ENCODE measurements at regions not wholly inside any gene's neighbourhood (a gene's known extent, or its start where the extent isn't known, plus 50 kb on each side); places are given as distances from the start of the nearest gene placed in this dataset.

- H3K27me3 ChIP-seq (ENCODE audit: control insufficient read depth in 2 of 2, insufficient read depth in 2 of 2, low read length in 2 of 2): no peaks in the 10 kb centered on the region
- H3K9me3 ChIP-seq (ENCODE audit: control insufficient read depth in 2 of 2, low read length in 2 of 2): no peaks in the 10 kb centered on the region
- H3K36me3 ChIP-seq (ENCODE audit: control insufficient read depth in 2 of 2, insufficient read depth in 2 of 2, low read length in 2 of 2): no peaks in the 10 kb centered on the region
- no peak overlapping the region for H3K9ac ChIP-seq (ENCODE audit: low read depth in 1 of 2, low read length in 2 of 2)
- H3K27ac ChIP-seq (ENCODE audit: low read depth in 2 of 2, low read length in 2 of 2): no peak overlapping the region
- H3K4me3 ChIP-seq (ENCODE audit: low read length in 2 of 2): no peak overlapping the region
- no peaks in the 10 kb centered on the region for H3K4me1 ChIP-seq (ENCODE audit: control insufficient read depth in 2 of 2, insufficient read depth in 2 of 2, low read length in 2 of 2)
Measured at GRCh38 chr4:116500225-116500624, 585.2 kb downstream of the TRAM1L1 start.

DNA sequence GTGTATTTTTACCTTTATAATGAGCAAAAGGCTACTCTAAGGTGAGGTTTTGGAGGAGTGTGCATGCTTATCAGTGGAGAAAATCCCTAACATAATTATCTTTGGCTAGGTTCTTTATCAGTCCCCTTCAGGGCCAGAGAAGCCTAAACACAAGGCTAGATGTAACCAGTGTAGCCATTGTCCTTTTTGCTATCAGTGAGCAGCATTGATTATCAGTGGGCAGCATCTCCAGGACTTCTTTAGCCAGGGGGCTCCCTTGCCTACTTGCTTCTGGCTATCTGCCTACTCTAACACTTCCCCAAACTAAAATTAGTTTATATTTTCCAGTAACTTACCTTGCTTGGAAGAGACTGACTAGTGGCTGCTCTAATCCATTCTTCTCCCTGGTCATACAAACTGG, 595.6 kb downstream of the TRAM1L1 start:
- Histone ChIP-seq H3K27ac (ENCODE audit: low read depth in 2 of 2, low read length in 2 of 2) (no peak overlapping the region), H3K4me1 (ENCODE audit: control insufficient read depth in 2 of 2, insufficient read depth in 2 of 2, low read length in 2 of 2) (no peaks in the 10 kb centered on the region), H3K9ac (ENCODE audit: low read depth in 1 of 2, low read length in 2 of 2) (no peak overlapping the region), H3K4me3 (ENCODE audit: low read length in 2 of 2) (no peak overlapping the region), H3K36me3 (ENCODE audit: control insufficient read depth in 2 of 2, insufficient read depth in 2 of 2, low read length in 2 of 2) (no peaks in the 10 kb centered on the region), H3K9me3 (ENCODE audit: control insufficient read depth in 2 of 2, low read length in 2 of 2) (no peaks in the 10 kb centered on the region), H3K27me3 (ENCODE audit: control insufficient read depth in 2 of 2, insufficient read depth in 2 of 2, low read length in 2 of 2) (no peaks in the 10 kb centered on the region)

DNA sequence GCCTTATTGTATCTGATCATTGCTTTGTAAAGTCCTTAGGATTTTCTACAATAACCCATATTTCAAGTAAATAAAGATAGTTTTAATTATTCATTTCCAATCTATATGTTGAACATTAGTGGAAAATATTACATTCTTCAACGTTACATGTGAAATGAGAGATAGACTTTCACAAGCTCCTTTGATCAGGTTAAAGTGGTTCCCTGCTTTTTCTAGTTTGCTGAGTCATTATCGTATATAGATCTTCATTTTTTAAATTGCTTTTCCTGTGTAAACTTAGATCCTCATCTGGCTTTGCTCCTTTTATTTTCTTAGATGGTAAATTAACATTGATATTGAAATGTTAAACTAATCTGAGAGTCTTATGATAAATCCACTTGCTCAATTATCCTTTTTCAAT, 599.0 kb downstream of the TRAM1L1 start:
- H3K4me1 ChIP-seq (ENCODE audit: control insufficient read depth in 2 of 2, insufficient read depth in 2 of 2, low read length in 2 of 2): no peaks in the 10 kb centered on the region
- no peak overlapping the region for H3K27ac ChIP-seq (ENCODE audit: low read depth in 2 of 2, low read length in 2 of 2)
- no peaks in the 10 kb centered on the region for H3K36me3 ChIP-seq (ENCODE audit: control insufficient read depth in 2 of 2, insufficient read depth in 2 of 2, low read length in 2 of 2)
- no peak overlapping the region for H3K4me3 ChIP-seq (ENCODE audit: low read length in 2 of 2)
- H3K27me3 ChIP-seq (ENCODE audit: control insufficient read depth in 2 of 2, insufficient read depth in 2 of 2, low read length in 2 of 2): no peaks in the 10 kb centered on the region
- H3K9ac ChIP-seq (ENCODE audit: low read depth in 1 of 2, low read length in 2 of 2): no peak overlapping the region
- H3K9me3 ChIP-seq (ENCODE audit: control insufficient read depth in 2 of 2, low read length in 2 of 2): no peaks in the 10 kb centered on the region

DNA sequence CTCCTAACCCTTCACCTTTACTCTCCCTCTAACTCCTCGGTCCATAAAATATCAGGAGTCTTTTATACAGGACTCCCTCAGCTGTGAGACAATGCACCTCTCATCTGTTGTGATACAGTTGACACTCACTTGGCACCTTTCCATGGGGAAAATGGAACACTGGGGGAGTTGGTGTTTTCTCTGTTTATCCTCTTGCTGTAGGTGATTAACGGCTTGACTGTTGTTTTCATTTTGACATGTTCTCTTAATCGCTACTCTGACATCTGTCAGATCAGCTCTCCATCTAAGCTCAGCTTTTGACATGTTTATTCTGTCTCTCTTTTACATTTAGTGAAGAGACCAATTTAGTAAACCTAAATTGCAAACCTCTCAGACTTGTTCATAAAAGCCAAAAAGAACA, 604.8 kb downstream of the TRAM1L1 start:
- Histone ChIP-seq H3K9me3 (ENCODE audit: control insufficient read depth in 2 of 2, low read length in 2 of 2) (peaks cover 0 to 1% of the 10 kb centered on the region in 2 donors), H3K36me3 (ENCODE audit: control insufficient read depth in 2 of 2, insufficient read depth in 2 of 2, low read length in 2 of 2) (no peaks in the 10 kb centered on the region), H3K27ac (ENCODE audit: low read depth in 2 of 2, low read length in 2 of 2) (no peak overlapping the region), H3K27me3 (ENCODE audit: control insufficient read depth in 2 of 2, insufficient read depth in 2 of 2, low read length in 2 of 2) (no peaks in the 10 kb centered on the region), H3K9ac (ENCODE audit: low read depth in 1 of 2, low read length in 2 of 2) (no peak overlapping the region), H3K4me3 (ENCODE audit: low read length in 2 of 2) (no peak overlapping the region), H3K4me1 (ENCODE audit: control insufficient read depth in 2 of 2, insufficient read depth in 2 of 2, low read length in 2 of 2) (no peaks in the 10 kb centered on the region)

GRCh38 chr4:116478343-116478742, 607.0 kb downstream of the TRAM1L1 start:
- Histone ChIP-seq H3K4me1 (ENCODE audit: control insufficient read depth in 2 of 2, insufficient read depth in 2 of 2, low read length in 2 of 2) (no peaks in the 10 kb centered on the region), H3K27me3 (ENCODE audit: control insufficient read depth in 2 of 2, insufficient read depth in 2 of 2, low read length in 2 of 2) (no peaks in the 10 kb centered on the region), H3K27ac (ENCODE audit: low read depth in 2 of 2, low read length in 2 of 2) (no peak overlapping the region), H3K4me3 (ENCODE audit: low read length in 2 of 2) (no peak overlapping the region), H3K9me3 (ENCODE audit: control insufficient read depth in 2 of 2, low read length in 2 of 2) (peaks cover 0 to 1% of the 10 kb centered on the region in 2 donors), H3K36me3 (ENCODE audit: control insufficient read depth in 2 of 2, insufficient read depth in 2 of 2, low read length in 2 of 2) (no peaks in the 10 kb centered on the region), H3K9ac (ENCODE audit: low read depth in 1 of 2, low read length in 2 of 2) (no peak overlapping the region)

DNA sequence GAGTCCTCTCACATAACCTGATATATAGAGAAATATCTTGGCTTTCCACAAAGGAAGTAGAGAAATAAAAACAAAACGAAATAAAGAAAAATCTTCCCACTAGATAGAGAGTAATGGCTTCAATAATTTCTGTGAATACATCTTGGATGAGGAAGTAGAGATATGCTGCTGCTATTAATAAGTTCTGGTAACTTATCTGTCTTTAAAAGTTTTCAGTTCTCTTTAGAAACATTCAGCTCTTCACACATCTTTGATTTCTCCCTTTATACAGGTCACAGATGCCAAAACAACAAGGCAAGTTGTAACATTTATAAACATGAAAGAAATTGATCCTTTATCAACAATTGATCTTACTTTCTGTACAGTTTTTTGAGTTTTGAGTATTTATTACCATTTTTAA, 615.8 kb downstream of the TRAM1L1 start:
- no peak overlapping the region for H3K9ac ChIP-seq (ENCODE audit: low read depth in 1 of 2, low read length in 2 of 2)
- H3K36me3 ChIP-seq (ENCODE audit: control insufficient read depth in 2 of 2, insufficient read depth in 2 of 2, low read length in 2 of 2): no peaks in the 10 kb centered on the region
- no peaks in the 10 kb centered on the region for H3K9me3 ChIP-seq (ENCODE audit: control insufficient read depth in 2 of 2, low read length in 2 of 2)
- H3K4me1 ChIP-seq (ENCODE audit: control insufficient read depth in 2 of 2, insufficient read depth in 2 of 2, low read length in 2 of 2): no peaks in the 10 kb centered on the region
- no peak overlapping the region for H3K27ac ChIP-seq (ENCODE audit: low read depth in 2 of 2, low read length in 2 of 2)
- H3K27me3 ChIP-seq (ENCODE audit: control insufficient read depth in 2 of 2, insufficient read depth in 2 of 2, low read length in 2 of 2): no peaks in the 10 kb centered on the region
- no peak overlapping the region for H3K4me3 ChIP-seq (ENCODE audit: low read length in 2 of 2)

DNA sequence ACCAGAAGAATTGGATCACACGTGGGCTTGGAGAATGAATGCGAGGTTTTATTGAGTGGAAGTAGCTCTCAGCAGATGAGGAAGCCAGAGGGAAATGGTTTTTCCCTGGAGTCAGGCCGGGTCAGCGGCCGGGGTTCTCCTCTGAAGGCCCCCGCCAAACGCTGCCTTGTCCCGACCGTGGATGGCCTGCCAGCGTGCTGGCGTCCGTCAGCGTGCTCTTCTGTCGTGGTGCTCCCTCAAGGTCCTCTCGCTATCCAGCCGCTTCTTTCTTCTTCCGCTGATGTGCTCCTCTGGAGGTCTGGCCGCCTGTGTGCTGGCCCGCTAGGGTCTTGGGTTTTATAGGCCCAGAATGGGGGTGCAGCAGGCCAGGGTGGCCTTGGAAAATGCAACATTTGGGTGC, 632.2 kb downstream of the TRAM1L1 start:
- Histone ChIP-seq H3K27me3 (ENCODE audit: control insufficient read depth in 2 of 2, insufficient read depth in 2 of 2, low read length in 2 of 2) (no peaks in the 10 kb centered on the region), H3K4me1 (ENCODE audit: control insufficient read depth in 2 of 2, insufficient read depth in 2 of 2, low read length in 2 of 2) (no peaks in the 10 kb centered on the region), H3K9me3 (ENCODE audit: control insufficient read depth in 2 of 2, low read length in 2 of 2) (no peaks in the 10 kb centered on the region), H3K27ac (ENCODE audit: low read depth in 2 of 2, low read length in 2 of 2) (no peak overlapping the region), H3K36me3 (ENCODE audit: control insufficient read depth in 2 of 2, insufficient read depth in 2 of 2, low read length in 2 of 2) (no peaks in the 10 kb centered on the region), H3K4me3 (ENCODE audit: low read length in 2 of 2) (no peak overlapping the region), H3K9ac (ENCODE audit: low read depth in 1 of 2, low read length in 2 of 2) (no peak overlapping the region)

DNA sequence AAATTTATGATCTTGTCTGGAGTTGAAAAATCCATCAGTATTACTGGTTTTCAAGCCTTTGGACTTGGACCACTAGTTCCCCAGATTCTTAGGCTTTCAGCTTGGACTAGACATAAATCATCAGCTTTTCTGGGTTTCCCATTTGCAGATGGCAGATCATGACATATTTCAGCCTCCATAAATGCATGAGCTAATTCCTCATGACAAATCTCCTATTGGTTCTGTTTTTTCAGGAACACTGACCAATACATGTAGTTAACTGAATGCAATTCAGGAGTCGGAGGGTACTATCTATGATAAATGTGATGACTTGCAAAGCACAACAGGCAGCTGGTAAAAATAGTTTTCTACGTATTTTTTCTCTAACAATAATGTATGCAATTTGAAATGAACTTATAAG, 635.6 kb downstream of the TRAM1L1 start:
- H3K36me3 ChIP-seq (ENCODE audit: control insufficient read depth in 2 of 2, insufficient read depth in 2 of 2, low read length in 2 of 2): no peaks in the 10 kb centered on the region
- no peak overlapping the region for H3K27ac ChIP-seq (ENCODE audit: low read depth in 2 of 2, low read length in 2 of 2)
- no peaks in the 10 kb centered on the region for H3K4me1 ChIP-seq (ENCODE audit: control insufficient read depth in 2 of 2, insufficient read depth in 2 of 2, low read length in 2 of 2)
- H3K9ac ChIP-seq (ENCODE audit: low read depth in 1 of 2, low read length in 2 of 2): no peak overlapping the region
- no peaks in the 10 kb centered on the region for H3K9me3 ChIP-seq (ENCODE audit: control insufficient read depth in 2 of 2, low read length in 2 of 2)
- no peaks in the 10 kb centered on the region for H3K27me3 ChIP-seq (ENCODE audit: control insufficient read depth in 2 of 2, insufficient read depth in 2 of 2, low read length in 2 of 2)
- no peak overlapping the region for H3K4me3 ChIP-seq (ENCODE audit: low read length in 2 of 2)

DNA sequence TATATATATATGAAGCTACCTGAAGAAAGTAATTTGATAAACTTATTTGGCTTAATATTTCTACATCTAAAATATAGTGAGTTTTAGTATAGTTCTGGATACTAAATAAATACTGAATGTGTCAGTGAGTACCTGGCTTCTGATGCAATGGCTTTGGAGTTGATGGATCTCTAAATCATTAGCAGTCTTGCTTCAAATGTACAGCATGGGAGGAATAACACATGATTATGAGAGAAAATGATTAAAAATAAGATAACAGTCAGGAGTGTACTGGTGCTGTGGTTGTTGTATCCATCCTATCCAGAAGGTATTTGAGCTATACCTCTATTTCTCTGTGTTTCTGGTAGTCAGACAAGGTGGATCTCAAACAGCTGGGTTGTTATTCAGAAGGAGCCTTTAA, 641.3 kb downstream of the TRAM1L1 start:
- H3K9me3 ChIP-seq (ENCODE audit: control insufficient read depth in 2 of 2, low read length in 2 of 2): no peaks in the 10 kb centered on the region
- no peak overlapping the region for H3K4me3 ChIP-seq (ENCODE audit: low read length in 2 of 2)
- no peaks in the 10 kb centered on the region for H3K27me3 ChIP-seq (ENCODE audit: control insufficient read depth in 2 of 2, insufficient read depth in 2 of 2, low read length in 2 of 2)
- H3K4me1 ChIP-seq (ENCODE audit: control insufficient read depth in 2 of 2, insufficient read depth in 2 of 2, low read length in 2 of 2): no peaks in the 10 kb centered on the region
- H3K36me3 ChIP-seq (ENCODE audit: control insufficient read depth in 2 of 2, insufficient read depth in 2 of 2, low read length in 2 of 2): no peaks in the 10 kb centered on the region
- H3K9ac ChIP-seq (ENCODE audit: low read depth in 1 of 2, low read length in 2 of 2): no peak overlapping the region
- H3K27ac ChIP-seq (ENCODE audit: low read depth in 2 of 2, low read length in 2 of 2): no peak overlapping the region

DNA sequence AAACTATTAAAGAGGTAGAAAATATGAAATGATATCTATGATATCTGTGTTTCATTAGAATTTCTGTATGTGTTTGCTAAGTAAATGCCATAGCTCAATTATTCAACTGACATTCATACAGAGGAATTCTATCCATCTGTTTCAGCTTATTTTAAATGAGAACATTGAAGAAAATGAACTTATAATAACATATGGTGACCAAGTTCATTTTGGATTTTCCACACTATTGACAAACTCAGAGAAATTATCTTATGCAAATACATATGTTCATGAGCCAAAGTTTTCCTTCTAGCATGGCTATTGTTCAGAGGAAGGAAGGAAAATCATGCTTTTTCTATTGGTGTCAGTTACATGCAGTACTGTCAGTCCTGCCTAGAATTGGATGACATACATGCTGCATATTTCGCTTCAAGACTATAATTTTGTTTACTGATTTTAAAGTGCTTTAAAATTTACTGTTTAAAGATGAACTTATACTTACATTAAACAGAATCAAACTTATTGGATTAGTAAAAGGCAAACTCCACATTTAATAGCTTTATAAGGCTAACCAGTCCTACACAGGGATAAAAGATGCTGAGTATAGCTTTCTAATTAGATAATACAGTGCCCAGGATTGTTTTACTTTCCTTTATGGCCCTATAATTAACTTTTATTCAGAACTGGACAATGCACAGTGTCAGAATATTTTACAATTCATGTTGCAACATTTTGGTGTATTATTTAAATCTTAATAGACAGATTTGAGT, 646.2 kb downstream of the TRAM1L1 start:
- no peaks in the 10 kb centered on the region for H3K36me3 ChIP-seq (ENCODE audit: control insufficient read depth in 2 of 2, insufficient read depth in 2 of 2, low read length in 2 of 2)
- H3K27me3 ChIP-seq (ENCODE audit: control insufficient read depth in 2 of 2, insufficient read depth in 2 of 2, low read length in 2 of 2): no peaks in the 10 kb centered on the region

GRCh38 chr4:116438417-116438816, 647.0 kb downstream of the TRAM1L1 start:
- no peak overlapping the region for H3K4me3 ChIP-seq (ENCODE audit: low read length in 2 of 2)
- no peak overlapping the region for H3K27ac ChIP-seq (ENCODE audit: low read depth in 2 of 2, low read length in 2 of 2)
- no peaks in the 10 kb centered on the region for H3K9me3 ChIP-seq (ENCODE audit: control insufficient read depth in 2 of 2, low read length in 2 of 2)
- no peak overlapping the region for H3K9ac ChIP-seq (ENCODE audit: low read depth in 1 of 2, low read length in 2 of 2)
- H3K27me3 ChIP-seq (ENCODE audit: control insufficient read depth in 2 of 2, insufficient read depth in 2 of 2, low read length in 2 of 2): no peaks in the 10 kb centered on the region
- H3K4me1 ChIP-seq (ENCODE audit: control insufficient read depth in 2 of 2, insufficient read depth in 2 of 2, low read length in 2 of 2): no peaks in the 10 kb centered on the region
- H3K36me3 ChIP-seq (ENCODE audit: control insufficient read depth in 2 of 2, insufficient read depth in 2 of 2, low read length in 2 of 2): no peaks in the 10 kb centered on the region

More for the DNA sequence above, 646.2 kb downstream of the TRAM1L1 start:
- H3K4me3 ChIP-seq (ENCODE audit: low read length in 2 of 2): no peak overlapping the region
- H3K4me1 ChIP-seq (ENCODE audit: control insufficient read depth in 2 of 2, insufficient read depth in 2 of 2, low read length in 2 of 2): no peaks in the 10 kb centered on the region
- H3K9ac ChIP-seq (ENCODE audit: low read depth in 1 of 2, low read length in 2 of 2): no peak overlapping the region
- H3K27ac ChIP-seq (ENCODE audit: low read depth in 2 of 2, low read length in 2 of 2): no peak overlapping the region
- no peaks in the 10 kb centered on the region for H3K9me3 ChIP-seq (ENCODE audit: control insufficient read depth in 2 of 2, low read length in 2 of 2)
